GM21825 (cell line): ENCODE measurements at regions not wholly inside any gene's neighbourhood (a gene's known extent, or its start where the extent isn't known, plus 50 kb on each side); places are given as distances from the start of the nearest gene placed in this dataset.
A peak's percentile ranks its signal among the peaks of the same experiment; 100 is the strongest.

ENCODE experiments used
- ATAC-seq: cut with Tn5 transposase; IDR thresholded peaks from one replicate; pipeline ENCODE4 v1.9.1; 2021; ENCODE audit warnings: mild to moderate bottlenecking, moderate library complexity; ENCODE audit not compliant: unreplicated experiment

GRCh38 chr6:133818320-133818719, 70.6 kb upstream of the TCF21 start:
- no peak for ATAC-seq

- ATAC-seq = no peak
These were observed 68.7 kb upstream of the TCF21 start for GRCh38 chr6:133820208-133820607.

- ATAC-seq = no peak
These were observed 61.1 kb upstream of the TCF21 start for GRCh38 chr6:133827766-133828165.

GRCh38 chr6:133833949-133834359, 55.0 kb upstream of the TCF21 start:
- ATAC-seq = no peak

GRCh38 chr6:133834472-133835170, 54.3 kb upstream of the TCF21 start:
- no peak for ATAC-seq

- no peak for ATAC-seq
These were observed 53.0 kb upstream of the TCF21 start for GRCh38 chr6:133835901-133836300.

- peak; percentile 83 for ATAC-seq
These were observed 51.0 kb upstream of the TCF21 start for GRCh38 chr6:133837801-133838349.
